Loucy (cell line): ENCODE measurements at regions not wholly inside any gene's neighbourhood (a gene's known extent, or its start where the extent isn't known, plus 50 kb on each side); places are given as distances from the start of the nearest gene placed in this dataset.

Experiments
- H2AFZ ChIP-seq: fragments of 200-600 bp; sonication (generic); 2 replicates; pipeline ENCODE4 v1.6.0; 2016; ENCODE audit warnings: antibody characterized with exemption, mild to moderate bottlenecking, low read length, moderate library complexity
- H3F3A ChIP-seq: fragments of 200-600 bp; 2 replicates; pipeline ENCODE4 v1.6.0; 2016; ENCODE audit warnings: antibody characterized with exemption, low read depth, mild to moderate bottlenecking
- H3K27me3 ChIP-seq: fragments of 200-600 bp; sonication (generic); 2 replicates; pipeline ENCODE4 v1.6.1; 2014; ENCODE audit warnings: low read length, mild to moderate bottlenecking; ENCODE audit not compliant: insufficient read depth, poor library complexity, severe bottlenecking
- H3K36me3 ChIP-seq: fragments of 200-600 bp; sonication (generic); 2 replicates; pipeline ENCODE4 v1.6.1; 2016; ENCODE audit warnings: low read length; ENCODE audit not compliant: insufficient read depth
- H3K4me1 ChIP-seq: fragments of 200-600 bp; sonication (generic); 2 replicates; pipeline ENCODE4 v1.5.1; 2014; ENCODE audit warnings: low read length, mild to moderate bottlenecking; ENCODE audit not compliant: insufficient read depth, poor library complexity, severe bottlenecking
- H3K4me2 ChIP-seq: fragments of 200-600 bp; sonication (generic); 2 replicates; pipeline ENCODE4 v1.6.0; 2014; ENCODE audit warnings: antibody characterized with exemption, low read length, low read depth, mild to moderate bottlenecking; ENCODE audit not compliant: poor library complexity, severe bottlenecking
- H3K4me3 ChIP-seq: fragments of 200-600 bp; sonication (generic); 2 replicates; pipeline ENCODE4 v1.5.1; 2014; ENCODE audit warnings: low read length, mild to moderate bottlenecking, mixed read lengths; ENCODE audit not compliant: poor library complexity, severe bottlenecking
- H3K79me2 ChIP-seq: fragments of 200-600 bp; sonication (generic); 2 replicates; pipeline ENCODE4 v1.6.1; 2014; ENCODE audit warnings: low read length; ENCODE audit not compliant: insufficient read depth
- H3K9ac ChIP-seq: fragments of 200-600 bp; sonication (generic); 2 replicates; pipeline ENCODE4 v1.6.0; 2014; ENCODE audit warnings: mild to moderate bottlenecking, low read depth, low read length, moderate library complexity; ENCODE audit not compliant: poor library complexity, severe bottlenecking
- H3K9me2 ChIP-seq: fragments of 200-600 bp; sonication (generic); replicated peaks from 2 replicates; pipeline ENCODE4 v1.6.1; 2016; ENCODE audit warnings: low read depth, low read length, mixed read lengths
- H3K9me3 ChIP-seq: fragments of 200-600 bp; sonication (generic); 2 replicates; pipeline ENCODE4 v1.6.1; 2014; ENCODE audit warnings: mild to moderate bottlenecking, antibody characterized with exemption, low read length, low read depth; ENCODE audit not compliant: insufficient read depth
- H4K20me1 ChIP-seq: fragments of 200-600 bp; sonication (generic); 2 replicates; pipeline ENCODE4 v1.6.0; 2014; ENCODE audit warnings: antibody characterized with exemption, low read length, mild to moderate bottlenecking; ENCODE audit not compliant: insufficient read depth, poor library complexity, severe bottlenecking
- CTCF ChIP-seq: fragments of 200-600 bp; sonication (generic); conservative IDR thresholded peaks from 2 replicates; pipeline ENCODE4 v1.5.1; 2014; ENCODE audit warnings: mild to moderate bottlenecking, antibody characterized with exemption, low read length
- EZH2phosphoT487 ChIP-seq: fragments of 200-600 bp; IDR thresholded peaks from 2 replicates; pipeline ENCODE4 v1.6.1; 2018; ENCODE audit warnings: antibody characterized with exemption, mild to moderate bottlenecking, moderate library complexity, borderline replicate concordance

GRCh38 chr2:238789317-238789806 is 58.5 kb upstream of the TWIST2 start:
- no peaks in the 10 kb centered on the region for H3K9me2 ChIP-seq
- no peak overlapping the region for H3K9ac ChIP-seq
- H3K4me1 ChIP-seq, result no peaks in the 10 kb centered on the region
- H3K9me3 ChIP-seq, result no peaks in the 10 kb centered on the region
- H3F3A ChIP-seq, result no peaks in the 10 kb centered on the region
- H3K4me3 ChIP-seq, result no peak overlapping the region
- no peaks in the 10 kb centered on the region for H3K36me3 ChIP-seq
- no peaks in the 10 kb centered on the region for H3K79me2 ChIP-seq
- no peak overlapping the region for H2AFZ ChIP-seq
- H3K27me3 ChIP-seq, result no peaks in the 10 kb centered on the region
- TF ChIP-seq CTCF, result no peak
- no peak for TF ChIP-seq EZH2phosphoT487
- H3K4me2 ChIP-seq, result no peak overlapping the region
- H4K20me1 ChIP-seq, result no peaks in the 10 kb centered on the region

DNA sequence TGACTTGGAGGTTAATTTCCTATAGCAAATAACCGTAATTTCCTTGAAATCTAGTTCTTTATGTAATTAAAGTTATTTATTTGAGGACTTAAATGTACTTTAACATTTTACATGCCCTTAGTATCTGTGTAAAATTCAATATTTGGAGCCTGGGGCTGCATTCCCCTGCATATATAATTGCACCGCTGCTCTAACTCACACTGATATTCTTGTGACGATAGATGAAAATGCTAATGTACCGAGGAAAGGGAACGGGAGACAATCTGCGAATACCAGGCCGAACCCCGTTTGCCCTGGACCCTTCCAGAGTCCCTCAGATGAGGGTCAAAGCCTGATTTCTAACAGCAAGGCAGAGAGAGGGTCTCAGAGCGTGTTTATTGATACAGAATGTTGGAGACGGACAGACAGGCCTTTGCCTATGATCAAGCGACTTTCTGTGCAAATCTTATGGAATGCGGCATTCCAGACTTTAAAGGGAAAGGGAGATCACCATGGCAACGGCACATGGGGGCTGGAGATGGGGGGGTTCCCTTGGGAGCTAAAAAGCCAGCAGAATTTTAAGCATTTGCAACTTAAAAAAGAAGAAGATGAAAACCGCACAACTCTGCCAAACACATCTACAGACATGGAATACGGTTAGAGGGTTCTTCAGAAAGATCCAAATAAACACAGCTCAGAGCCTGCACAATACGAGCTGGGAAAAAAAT is 57.6 kb upstream of the TWIST2 start:
- Histone ChIP-seq H3K4me3 (no peak overlapping the region), H4K20me1 (no peaks in the 10 kb centered on the region), H3K4me2 (no peak overlapping the region), H3K27me3 (no peaks in the 10 kb centered on the region), H3K4me1 (no peaks in the 10 kb centered on the region), H3K9me3 (no peaks in the 10 kb centered on the region), H2AFZ (no peak overlapping the region), H3K79me2 (no peaks in the 10 kb centered on the region), H3F3A (no peaks in the 10 kb centered on the region), H3K9ac (no peak overlapping the region), H3K36me3 (no peaks in the 10 kb centered on the region), H3K9me2 (no peaks in the 10 kb centered on the region)
- TF ChIP-seq CTCF (no peak), EZH2phosphoT487 (no peak)

- no peaks in the 10 kb centered on the region for H3K4me1 ChIP-seq
- no peaks in the 10 kb centered on the region for H4K20me1 ChIP-seq
- no peak overlapping the region for H3K9ac ChIP-seq
- no peaks in the 10 kb centered on the region for H3K9me2 ChIP-seq
- H3K9me3 ChIP-seq, result no peaks in the 10 kb centered on the region; the same call in 1 of the 2 replicates
- H3K27me3 ChIP-seq, result no peaks in the 10 kb centered on the region
- H3K36me3 ChIP-seq, result no peaks in the 10 kb centered on the region
- H3K4me3 ChIP-seq, result no peak overlapping the region
- no peaks in the 10 kb centered on the region for H3K79me2 ChIP-seq
- no peak overlapping the region for H2AFZ ChIP-seq
- no peaks in the 10 kb centered on the region for H3F3A ChIP-seq
- no peak overlapping the region for H3K4me2 ChIP-seq
- TF ChIP-seq CTCF, result no peak
- no peak for TF ChIP-seq EZH2phosphoT487
These were observed 57.1 kb upstream of the TWIST2 start for GRCh38 chr2:238790833-238791230.
